HG03432 (cell line): ENCODE measurements at regions not wholly inside any gene's neighbourhood (a gene's known extent, or its start where the extent isn't known, plus 50 kb on each side); places are given as distances from the start of the nearest gene placed in this dataset.
A peak's percentile ranks its signal among the peaks of the same experiment; 100 is the strongest.
"Not testable (repeated sequence)": the region's sequence is repeated elsewhere in the genome, so short reads cannot be mapped to it uniquely, and the experiment has no call there.

ENCODE experiments used
- ATAC-seq: cut with Tn5 transposase; IDR thresholded peaks from one replicate; pipeline ENCODE4 v1.9.1; 2021; ENCODE audit warnings: mild to moderate bottlenecking, moderate library complexity; ENCODE audit not compliant: unreplicated experiment

- no peak for ATAC-seq
These were observed 118.5 kb upstream of the KYNU start for GRCh38 chr2:142758973-142759372.

GRCh38 chr2:142757111-142757510 lies 120.4 kb upstream of the KYNU start:
- ATAC-seq: no peak

- no peak for ATAC-seq
These were observed 121.0 kb upstream of the KYNU start for GRCh38 chr2:142756430-142756829.

GRCh38 chr2:142755191-142755590 lies 122.3 kb upstream of the KYNU start:
- no peak for ATAC-seq

GRCh38 chr2:142754182-142754581 lies 123.3 kb upstream of the KYNU start:
- ATAC-seq: no peak

- ATAC-seq: no peak
These were observed 126.6 kb upstream of the KYNU start for GRCh38 chr2:142750858-142751257.

- ATAC-seq: no peak
These were observed 128.8 kb upstream of the KYNU start for GRCh38 chr2:142748559-142749099.

GRCh38 chr2:142745691-142746090 lies 131.8 kb upstream of the KYNU start:
- ATAC-seq: no peak

GRCh38 chr2:142742371-142743214 lies 134.9 kb upstream of the KYNU start:
- peak; percentile 28 for ATAC-seq

GRCh38 chr2:142741764-142742269 lies 135.6 kb upstream of the KYNU start:
- peak; percentile 83 for ATAC-seq

GRCh38 chr2:142734770-142735169 lies 142.7 kb upstream of the KYNU start:
- peak; percentile 48 for ATAC-seq

- peak; percentile 55 for ATAC-seq
These were observed 143.2 kb upstream of the KYNU start for GRCh38 chr2:142734231-142734630.

GRCh38 chr2:142729814-142730213 lies 147.7 kb upstream of the KYNU start:
- not testable (repeated sequence) for ATAC-seq

- ATAC-seq: not testable (repeated sequence)
These were observed 149.5 kb upstream of the KYNU start for GRCh38 chr2:142727821-142728478.

GRCh38 chr2:142725386-142725785 lies 152.1 kb upstream of the KYNU start:
- no peak for ATAC-seq

GRCh38 chr2:142724713-142725349 lies 152.6 kb upstream of the KYNU start:
- ATAC-seq: peak; percentile 53

GRCh38 chr2:142724186-142724585 lies 153.3 kb upstream of the KYNU start:
- ATAC-seq: peak; percentile 45

GRCh38 chr2:142723236-142723635 lies 154.2 kb upstream of the KYNU start:
- ATAC-seq: peak; percentile 53

GRCh38 chr2:142722569-142722968 lies 154.9 kb upstream of the KYNU start:
- no peak for ATAC-seq

GRCh38 chr2:142722086-142722485 lies 155.4 kb upstream of the KYNU start:
- ATAC-seq: no peak

- no peak for ATAC-seq
These were observed 156.4 kb upstream of the KYNU start for GRCh38 chr2:142721015-142721414.
